HL-60 (cell line): ENCODE measurements at regions not wholly inside any gene's neighbourhood (a gene's known extent, or its start where the extent isn't known, plus 50 kb on each side); places are given as distances from the start of the nearest gene placed in this dataset.

Experiments used
- CTCF ChIP-seq: IDR thresholded peaks from one replicate; pipeline ENCODE4 v1.5.1; 2011; ENCODE audit warnings: low read length, control low read depth, inconsistent platforms; ENCODE audit not compliant: insufficient read depth
- GABPA ChIP-seq: IDR thresholded peaks from 2 replicates; pipeline ENCODE4 v1.6.1; 2012; ENCODE audit warnings: low read depth
- TF ChIP-seq, protein P1 (sequence below): IDR thresholded peaks from 2 replicates; pipeline ENCODE4 v1.6.1; 2012; ENCODE audit warnings: low read depth; ENCODE audit not compliant: insufficient replicate concordance

- TF ChIP-seq CTCF, result no peak
- TF ChIP-seq GABPA, result no peak
- TF ChIP-seq, protein P1, sequence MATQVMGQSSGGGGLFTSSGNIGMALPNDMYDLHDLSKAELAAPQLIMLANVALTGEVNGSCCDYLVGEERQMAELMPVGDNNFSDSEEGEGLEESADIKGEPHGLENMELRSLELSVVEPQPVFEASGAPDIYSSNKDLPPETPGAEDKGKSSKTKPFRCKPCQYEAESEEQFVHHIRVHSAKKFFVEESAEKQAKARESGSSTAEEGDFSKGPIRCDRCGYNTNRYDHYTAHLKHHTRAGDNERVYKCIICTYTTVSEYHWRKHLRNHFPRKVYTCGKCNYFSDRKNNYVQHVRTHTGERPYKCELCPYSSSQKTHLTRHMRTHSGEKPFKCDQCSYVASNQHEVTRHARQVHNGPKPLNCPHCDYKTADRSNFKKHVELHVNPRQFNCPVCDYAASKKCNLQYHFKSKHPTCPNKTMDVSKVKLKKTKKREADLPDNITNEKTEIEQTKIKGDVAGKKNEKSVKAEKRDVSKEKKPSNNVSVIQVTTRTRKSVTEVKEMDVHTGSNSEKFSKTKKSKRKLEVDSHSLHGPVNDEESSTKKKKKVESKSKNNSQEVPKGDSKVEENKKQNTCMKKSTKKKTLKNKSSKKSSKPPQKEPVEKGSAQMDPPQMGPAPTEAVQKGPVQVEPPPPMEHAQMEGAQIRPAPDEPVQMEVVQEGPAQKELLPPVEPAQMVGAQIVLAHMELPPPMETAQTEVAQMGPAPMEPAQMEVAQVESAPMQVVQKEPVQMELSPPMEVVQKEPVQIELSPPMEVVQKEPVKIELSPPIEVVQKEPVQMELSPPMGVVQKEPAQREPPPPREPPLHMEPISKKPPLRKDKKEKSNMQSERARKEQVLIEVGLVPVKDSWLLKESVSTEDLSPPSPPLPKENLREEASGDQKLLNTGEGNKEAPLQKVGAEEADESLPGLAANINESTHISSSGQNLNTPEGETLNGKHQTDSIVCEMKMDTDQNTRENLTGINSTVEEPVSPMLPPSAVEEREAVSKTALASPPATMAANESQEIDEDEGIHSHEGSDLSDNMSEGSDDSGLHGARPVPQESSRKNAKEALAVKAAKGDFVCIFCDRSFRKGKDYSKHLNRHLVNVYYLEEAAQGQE, result no peak
Observed at GRCh38 chr5:179409806-179410205, 64.5 kb upstream of the ADAMTS2 start.
